HepG2 (cell line): ENCODE measurements at regions not wholly inside any gene's neighbourhood (a gene's known extent, or its start where the extent isn't known, plus 50 kb on each side); places are given as distances from the start of the nearest gene placed in this dataset.

ENCODE experiments used
- CHCHD3 ChIP-seq: sonication (generic); formaldehyde crosslinking; IDR thresholded peaks from 2 replicates; pipeline ENCODE4 v1.8.0; 2022; ENCODE audit warnings: mild to moderate bottlenecking, missing genetic modification reagents, moderate library complexity
- HNRNPLL ChIP-seq: fragments of 200-400 bp; formaldehyde crosslinking; IDR thresholded peaks from 2 replicates; pipeline ENCODE4 v1.6.1; 2017; ENCODE audit warnings: mild to moderate bottlenecking, low read depth, low read length; ENCODE audit not compliant: poor library complexity, severe bottlenecking
- ZNF777 ChIP-seq: sonication (generic); formaldehyde crosslinking; IDR thresholded peaks from 2 replicates; pipeline ENCODE4 v1.4.0; 2020; ENCODE audit warnings: missing genetic modification reagents

DNA sequence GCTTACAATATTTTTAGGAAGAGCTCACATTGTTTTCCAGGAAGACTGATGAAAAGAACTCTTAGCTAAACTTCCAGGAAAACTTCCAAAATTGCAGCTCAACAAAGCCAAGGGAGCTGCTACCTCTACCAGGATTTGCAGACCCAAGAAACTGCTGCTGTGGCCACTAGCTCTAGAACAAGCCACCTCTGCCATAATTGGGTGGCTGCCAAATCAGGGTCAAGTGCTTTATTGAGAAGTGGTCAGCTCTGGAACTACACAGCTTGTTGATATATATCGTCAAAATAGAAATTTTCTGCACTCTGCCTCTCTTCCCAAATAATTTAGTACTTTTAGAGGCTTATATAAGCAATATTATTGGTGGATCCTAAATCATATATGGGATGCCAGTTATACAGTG, 371.8 kb upstream of the CHORDC1 start:
- no peak for TF ChIP-seq HNRNPLL
- no peak for TF ChIP-seq CHCHD3 (CRISPR knock-in tag)
- no peak for TF ChIP-seq ZNF777
